ENCODE measurements at regions not wholly inside any gene's neighbourhood (a gene's known extent, or its start where the extent isn't known, plus 50 kb on each side); places are given as distances from the start of the nearest gene placed in this dataset.

DNA sequence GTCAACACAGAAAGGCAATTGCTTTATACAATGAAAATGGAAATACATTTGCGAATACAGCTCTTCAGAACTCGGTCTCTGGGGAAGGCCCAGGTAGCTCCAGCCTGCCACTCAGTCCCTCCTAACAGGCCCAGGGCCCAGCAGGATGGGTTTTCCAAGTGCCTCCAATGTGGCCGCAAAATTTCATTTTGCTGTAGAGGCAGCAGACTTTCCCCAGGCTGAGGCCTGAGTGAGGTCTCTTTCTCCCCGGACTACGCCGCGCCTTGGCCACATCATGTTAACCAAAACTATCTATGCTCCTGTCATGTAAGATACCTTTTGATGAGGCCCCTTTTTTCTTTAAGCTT, 606.0 kb upstream of the SALL1 start:
- no peak for TF ChIP-seq USF2 (IDR thresholded peaks at IDR 0.05; ENCODE audit: low read depth, low read length)
- TF ChIP-seq CTCF (conservative IDR thresholded peaks at IDR 0.05; ENCODE audit: low read depth, low read length): no peak
- TF ChIP-seq RAD21 (IDR thresholded peaks at IDR 0.05; ENCODE audit: low read length): no peak
- TF ChIP-seq POLR2A (IDR thresholded peaks at IDR 0.05; ENCODE audit: low read depth, low read length): no peak
- TF ChIP-seq SMC3 (IDR thresholded peaks at IDR 0.05; ENCODE audit: low read depth, low read length): no peak
- TF ChIP-seq ELK1 (IDR thresholded peaks at IDR 0.05; ENCODE audit: borderline replicate concordance, low read depth, low read length): no peak

Data from IMR-90 (cell line).